ENCODE measurements at regions not wholly inside any gene's neighbourhood (a gene's known extent, or its start where the extent isn't known, plus 50 kb on each side); places are given as distances from the start of the nearest gene placed in this dataset.

DNA sequence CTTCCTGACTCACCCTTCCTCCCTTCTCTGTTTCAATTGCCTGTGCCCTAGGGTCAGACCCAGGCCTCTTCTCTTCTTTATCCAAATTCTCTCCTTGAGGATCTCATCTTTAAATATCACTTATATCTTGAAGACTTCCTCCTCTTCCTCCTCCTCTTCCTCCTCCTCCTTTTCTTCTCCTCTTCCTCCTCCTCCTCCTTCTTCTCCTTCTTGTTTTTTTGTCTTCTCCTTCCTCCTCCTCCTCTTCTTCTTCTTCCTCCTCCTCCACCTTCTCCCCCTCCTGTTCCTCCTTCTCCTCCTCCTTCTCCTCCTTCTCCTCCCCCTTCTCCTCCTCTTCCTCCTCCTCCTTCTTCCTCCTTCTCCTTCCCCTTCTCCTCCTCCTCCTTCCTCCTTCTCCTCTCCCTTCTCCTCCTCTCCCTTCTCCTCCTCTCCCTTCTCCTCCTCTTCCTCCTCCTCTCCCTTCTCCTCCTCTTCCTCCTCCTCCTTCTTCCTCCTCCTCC, 127.6 kb upstream of the AKIRIN2 start:
- DNase-seq (ENCODE audit: low read depth): no peak
- H3K4me3 ChIP-seq (ENCODE audit: low read depth, low read length): no peak overlapping the region
- TF ChIP-seq, protein P1, sequence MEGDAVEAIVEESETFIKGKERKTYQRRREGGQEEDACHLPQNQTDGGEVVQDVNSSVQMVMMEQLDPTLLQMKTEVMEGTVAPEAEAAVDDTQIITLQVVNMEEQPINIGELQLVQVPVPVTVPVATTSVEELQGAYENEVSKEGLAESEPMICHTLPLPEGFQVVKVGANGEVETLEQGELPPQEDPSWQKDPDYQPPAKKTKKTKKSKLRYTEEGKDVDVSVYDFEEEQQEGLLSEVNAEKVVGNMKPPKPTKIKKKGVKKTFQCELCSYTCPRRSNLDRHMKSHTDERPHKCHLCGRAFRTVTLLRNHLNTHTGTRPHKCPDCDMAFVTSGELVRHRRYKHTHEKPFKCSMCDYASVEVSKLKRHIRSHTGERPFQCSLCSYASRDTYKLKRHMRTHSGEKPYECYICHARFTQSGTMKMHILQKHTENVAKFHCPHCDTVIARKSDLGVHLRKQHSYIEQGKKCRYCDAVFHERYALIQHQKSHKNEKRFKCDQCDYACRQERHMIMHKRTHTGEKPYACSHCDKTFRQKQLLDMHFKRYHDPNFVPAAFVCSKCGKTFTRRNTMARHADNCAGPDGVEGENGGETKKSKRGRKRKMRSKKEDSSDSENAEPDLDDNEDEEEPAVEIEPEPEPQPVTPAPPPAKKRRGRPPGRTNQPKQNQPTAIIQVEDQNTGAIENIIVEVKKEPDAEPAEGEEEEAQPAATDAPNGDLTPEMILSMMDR (IDR thresholded peaks at IDR 0.05; ENCODE audit: insufficient read depth, low read depth, low read length): no peak

DNA sequence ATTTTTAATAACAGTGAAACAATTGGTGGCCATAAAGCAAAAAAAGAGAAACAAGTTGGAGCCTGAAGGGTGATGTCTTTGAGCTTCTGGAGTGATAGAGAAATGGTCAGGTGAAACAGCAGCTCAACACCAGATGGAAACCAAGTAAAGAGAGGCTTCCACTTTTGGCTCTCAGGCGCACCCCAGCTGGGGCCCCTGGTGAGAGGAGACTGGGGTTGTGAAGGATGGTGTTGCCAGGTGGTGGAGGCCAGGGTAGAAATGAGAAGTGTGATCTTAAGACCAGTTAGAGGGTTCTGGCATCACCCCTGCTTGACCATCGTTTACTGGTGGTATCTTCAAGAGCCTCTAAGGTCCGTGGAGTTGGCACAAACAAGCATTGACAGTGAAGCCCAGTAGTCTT, 126.0 kb upstream of the AKIRIN2 start:
- TF ChIP-seq, protein P1 (IDR thresholded peaks at IDR 0.05; ENCODE audit: insufficient read depth, low read depth, low read length): no peak
- no peak for DNase-seq (ENCODE audit: low read depth)
- H3K4me3 ChIP-seq (ENCODE audit: low read depth, low read length): no peak overlapping the region

DNA sequence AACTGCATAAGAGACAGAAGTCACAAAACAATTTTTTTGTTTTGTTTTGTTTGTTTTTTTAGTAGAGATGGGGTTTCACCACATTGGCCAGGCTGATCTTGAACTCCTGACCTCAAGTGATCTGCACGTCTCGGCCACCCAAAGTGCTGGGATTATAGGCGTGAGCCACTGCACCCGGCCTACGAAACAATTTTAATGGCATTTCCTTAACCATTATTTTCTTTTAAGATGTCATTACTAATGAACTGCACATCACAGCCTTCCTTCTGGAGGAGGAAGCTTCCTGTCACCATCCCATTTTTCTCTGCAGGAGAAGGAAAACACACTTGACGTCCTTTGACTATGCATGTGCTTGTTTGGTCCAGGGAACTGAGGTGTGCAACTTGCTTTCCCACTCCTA, 125.3 kb upstream of the AKIRIN2 start:
- H3K4me3 ChIP-seq (ENCODE audit: low read depth, low read length): no peak overlapping the region
- TF ChIP-seq, protein P1 (IDR thresholded peaks at IDR 0.05; ENCODE audit: insufficient read depth, low read depth, low read length): no peak
- no peak for DNase-seq (ENCODE audit: low read depth)

DNA sequence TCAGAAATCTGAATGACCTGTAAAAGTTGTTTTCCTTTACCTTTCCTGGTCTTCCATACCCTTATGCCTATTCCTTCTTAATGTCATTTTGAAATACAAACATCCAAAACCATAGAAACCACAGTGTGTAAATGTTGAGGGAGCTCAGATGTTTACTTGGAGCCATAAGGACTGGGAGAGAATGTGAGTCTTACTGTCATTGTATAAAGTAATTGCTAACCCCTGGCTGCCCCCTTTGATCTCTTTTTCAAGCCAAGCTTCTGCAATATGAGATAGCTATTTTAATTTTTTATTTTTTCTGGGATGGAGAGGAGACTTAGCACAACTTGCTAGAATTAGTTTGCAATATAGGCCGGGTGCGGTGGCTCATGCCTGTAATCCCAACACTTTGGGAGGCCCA, 124.4 kb upstream of the AKIRIN2 start:
- TF ChIP-seq, protein P1 (IDR thresholded peaks at IDR 0.05; ENCODE audit: insufficient read depth, low read depth, low read length): no peak
- no peak for DNase-seq (ENCODE audit: low read depth)
- no peak overlapping the region for H3K4me3 ChIP-seq (ENCODE audit: low read depth, low read length)

DNA sequence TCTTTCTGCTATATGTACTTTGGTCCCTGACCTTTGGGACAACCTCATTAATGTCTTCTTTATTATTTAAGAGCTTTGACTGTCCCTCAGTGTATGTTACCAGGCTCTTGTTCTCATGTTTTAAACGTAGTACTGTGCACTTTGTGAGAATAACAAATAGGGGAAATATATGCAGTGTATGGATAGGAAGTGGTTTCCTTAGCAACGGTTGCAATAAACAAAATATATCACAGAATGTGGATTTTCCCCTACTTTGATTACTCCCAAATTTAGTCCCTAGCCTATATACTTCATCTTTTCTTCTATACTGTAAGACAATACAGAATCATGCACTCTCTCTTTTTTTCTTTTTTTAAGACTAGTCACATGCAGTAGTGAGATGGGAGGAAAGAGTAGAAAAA, 123.8 kb upstream of the AKIRIN2 start:
- no peak overlapping the region for H3K4me3 ChIP-seq (ENCODE audit: low read depth, low read length)
- TF ChIP-seq, protein P1 (IDR thresholded peaks at IDR 0.05; ENCODE audit: insufficient read depth, low read depth, low read length): no peak
- no peak for DNase-seq (ENCODE audit: low read depth)

DNA sequence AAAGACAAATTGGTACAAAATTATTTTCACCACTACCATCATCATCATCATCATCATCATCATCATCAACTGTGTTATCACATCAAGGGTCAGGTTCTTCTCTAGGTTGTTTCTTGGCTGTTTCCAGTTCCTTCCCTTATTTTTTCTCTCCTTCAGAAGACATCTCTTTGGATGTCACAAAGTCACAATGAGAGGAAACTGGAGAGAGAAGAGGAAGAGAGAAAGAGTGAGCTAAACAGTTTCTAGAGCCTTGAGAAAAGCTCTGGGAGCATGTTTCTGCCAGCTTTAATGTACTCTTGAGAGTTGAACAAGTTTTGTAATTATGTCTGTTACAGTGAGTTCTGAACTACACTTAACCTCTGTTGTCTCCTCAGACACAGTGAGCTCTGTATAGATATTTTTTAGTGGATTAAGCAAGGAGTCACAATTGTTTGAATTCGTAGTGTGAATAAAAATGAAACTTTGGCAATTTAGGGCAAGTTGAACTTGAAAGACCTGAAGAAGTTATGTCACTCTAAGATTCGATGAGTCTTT, 123.0 kb upstream of the AKIRIN2 start:
- no peak for DNase-seq (ENCODE audit: low read depth)
- H3K4me3 ChIP-seq (ENCODE audit: low read depth, low read length): no peak overlapping the region
- TF ChIP-seq, protein P1 (IDR thresholded peaks at IDR 0.05; ENCODE audit: insufficient read depth, low read depth, low read length): no peak

DNA sequence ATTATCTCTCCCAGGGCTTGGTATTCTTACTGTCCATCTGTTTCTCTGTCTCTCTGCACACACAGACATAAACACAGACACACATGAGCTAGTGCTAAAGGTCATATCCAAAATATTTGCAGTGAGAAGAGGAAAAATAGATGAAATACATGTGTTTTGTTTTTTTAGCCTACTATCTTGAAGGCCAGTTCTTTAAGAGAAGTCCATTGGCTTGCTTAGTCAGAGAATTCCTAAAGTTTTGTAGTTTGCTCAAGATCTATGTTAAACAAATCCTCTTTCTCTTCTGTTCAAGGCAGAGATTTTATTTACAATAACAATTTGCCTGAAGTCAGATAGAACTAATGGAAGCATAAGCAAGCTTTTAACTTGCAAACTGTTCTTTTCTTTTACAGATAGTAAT, 120.0 kb upstream of the AKIRIN2 start:
- TF ChIP-seq, protein P1 (IDR thresholded peaks at IDR 0.05; ENCODE audit: insufficient read depth, low read depth, low read length): no peak
- DNase-seq (ENCODE audit: low read depth): peak; percentile 37
- no peak overlapping the region for H3K4me3 ChIP-seq (ENCODE audit: low read depth, low read length)
